GM21447 (cell line): ENCODE measurements at regions not wholly inside any gene's neighbourhood (a gene's known extent, or its start where the extent isn't known, plus 50 kb on each side); places are given as distances from the start of the nearest gene placed in this dataset.
"Not testable (repeated sequence)": the region's sequence is repeated elsewhere in the genome, so short reads cannot be mapped to it uniquely, and the experiment has no call there.

Experiments used
- ATAC-seq: cut with Tn5 transposase; IDR thresholded peaks from one replicate; pipeline ENCODE4 v1.9.1; 2021; ENCODE audit not compliant: unreplicated experiment

- no peak for ATAC-seq
Observed at GRCh38 chr3:127045435-127046045, 62.6 kb downstream of the PLXNA1 start.

GRCh38 chr3:127046690-127047089 lies 63.8 kb downstream of the PLXNA1 start:
- ATAC-seq = not testable (repeated sequence)

GRCh38 chr3:127049393-127049792 lies 66.5 kb downstream of the PLXNA1 start:
- ATAC-seq = no peak

- no peak for ATAC-seq
Observed at GRCh38 chr3:127050733-127051132, 67.8 kb downstream of the PLXNA1 start.

- ATAC-seq = no peak
Observed at GRCh38 chr3:127052121-127052561, 69.2 kb downstream of the PLXNA1 start.

GRCh38 chr3:127053026-127053425 lies 70.1 kb downstream of the PLXNA1 start:
- no peak for ATAC-seq

- no peak for ATAC-seq
Observed at GRCh38 chr3:127053450-127053849, 70.5 kb downstream of the PLXNA1 start.

GRCh38 chr3:127053979-127054378 lies 71.1 kb downstream of the PLXNA1 start:
- ATAC-seq = no peak

- no peak for ATAC-seq
Observed at GRCh38 chr3:127056281-127056680, 73.4 kb downstream of the PLXNA1 start.

- ATAC-seq = no peak
Observed at GRCh38 chr3:127056976-127057375, 74.1 kb downstream of the PLXNA1 start.

- no peak for ATAC-seq
Observed at GRCh38 chr3:127059072-127059471, 76.2 kb downstream of the PLXNA1 start.

- ATAC-seq = no peak
Observed at GRCh38 chr3:127061641-127062040, 78.7 kb downstream of the PLXNA1 start.

GRCh38 chr3:127062926-127063325 lies 80.0 kb downstream of the PLXNA1 start:
- ATAC-seq = no peak

- ATAC-seq = no peak
Observed at GRCh38 chr3:127063916-127064315, 81.0 kb downstream of the PLXNA1 start.

GRCh38 chr3:127064391-127065137 lies 81.6 kb downstream of the PLXNA1 start:
- no peak for ATAC-seq

- ATAC-seq = no peak
Observed at GRCh38 chr3:127065138-127065427, 82.2 kb downstream of the PLXNA1 start.

- ATAC-seq = no peak
Observed at GRCh38 chr3:127065561-127066290, 82.8 kb downstream of the PLXNA1 start.

GRCh38 chr3:127066635-127067034 lies 83.7 kb downstream of the PLXNA1 start:
- no peak for ATAC-seq

GRCh38 chr3:127067116-127067910 lies 84.4 kb downstream of the PLXNA1 start:
- no peak for ATAC-seq

- no peak for ATAC-seq
Observed at GRCh38 chr3:127068111-127068810, 85.3 kb downstream of the PLXNA1 start.

GRCh38 chr3:127068871-127069270 lies 86.0 kb downstream of the PLXNA1 start:
- ATAC-seq = no peak
